AG09309 (cell line): ENCODE measurements at regions not wholly inside any gene's neighbourhood (a gene's known extent, or its start where the extent isn't known, plus 50 kb on each side); places are given as distances from the start of the nearest gene placed in this dataset.

ENCODE experiments used
- DNase-seq: peaks from one replicate; pipeline ENCODE4 v3.0.0-alpha.2; 2010; ENCODE audit warnings: low read depth
- H3K4me3 ChIP-seq: 2 replicates; pipeline ENCODE4 v1.5.1; 2011; ENCODE audit warnings: mild to moderate bottlenecking, low read depth, low read length, moderate library complexity; ENCODE audit not compliant: control insufficient read depth
- CTCF ChIP-seq: IDR thresholded peaks from 2 replicates; pipeline ENCODE4 v1.5.1; 2011; ENCODE audit warnings: mild to moderate bottlenecking, low read depth, low read length, inconsistent platforms; ENCODE audit not compliant: insufficient read depth, control insufficient read depth; ENCODE audit errors: missing control alignments

GRCh38 chr3:139095803-139096466, 51.2 kb upstream of the PRR23C start:
- TF ChIP-seq CTCF: no peak
- H3K4me3 ChIP-seq: no peak overlapping the region
- no peak for DNase-seq

GRCh38 chr3:139096670-139097069, 52.0 kb upstream of the PRR23C start:
- H3K4me3 ChIP-seq: no peak overlapping the region
- TF ChIP-seq CTCF: no peak
- no peak for DNase-seq

- no peak for DNase-seq
- TF ChIP-seq CTCF: no peak
- no peak overlapping the region for H3K4me3 ChIP-seq
Observed at GRCh38 chr3:139098391-139098790, 53.7 kb upstream of the PRR23C start.

- TF ChIP-seq CTCF: no peak
- no peak overlapping the region for H3K4me3 ChIP-seq
- DNase-seq: no peak
Observed at GRCh38 chr3:139099968-139100817, 55.5 kb upstream of the PRR23C start.

- no peak for TF ChIP-seq CTCF
- no peak for DNase-seq
- H3K4me3 ChIP-seq: no peak overlapping the region
Observed at GRCh38 chr3:139100821-139101220, 56.1 kb upstream of the PRR23C start.

GRCh38 chr3:139101396-139101795, 56.7 kb upstream of the PRR23C start:
- no peak overlapping the region for H3K4me3 ChIP-seq
- no peak for TF ChIP-seq CTCF
- DNase-seq: no peak
